Dermis blood vessel endothelial cell (primary cell): ENCODE measurements at regions not wholly inside any gene's neighbourhood (a gene's known extent, or its start where the extent isn't known, plus 50 kb on each side); places are given as distances from the start of the nearest gene placed in this dataset.
"Not testable (repeated sequence)": the region's sequence is repeated elsewhere in the genome, so short reads cannot be mapped to it uniquely, and the experiment has no call there.

Experiments
- DNase-seq: peaks from one replicate; pipeline ENCODE4 v3.0.0; 2010

DNA sequence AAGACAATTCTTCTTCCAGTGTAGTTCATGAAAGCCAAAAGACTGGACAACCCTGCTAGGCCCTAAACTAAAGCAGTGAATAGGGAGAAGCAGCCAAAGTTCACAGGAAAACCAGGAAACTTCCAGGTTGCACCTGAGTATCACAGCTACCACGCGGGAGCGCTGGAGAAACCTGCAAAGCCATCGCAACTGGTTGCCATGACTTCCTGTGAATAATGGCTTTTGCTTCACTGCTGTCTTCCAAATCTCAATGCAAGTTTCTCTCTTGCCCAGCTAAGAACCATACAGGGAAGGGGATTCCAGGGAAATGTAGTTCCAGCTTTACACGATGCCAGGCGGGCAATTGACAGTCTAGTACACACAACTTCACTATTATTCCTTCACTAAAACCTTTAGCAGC lies 114.1 kb downstream of the GXYLT1 start:
- DNase-seq: no peak

- DNase-seq: no peak
Observed at GRCh38 chr12:42027546-42027945, 117.1 kb downstream of the GXYLT1 start.

GRCh38 chr12:42024495-42024830 lies 120.2 kb downstream of the GXYLT1 start:
- DNase-seq: no peak

DNA sequence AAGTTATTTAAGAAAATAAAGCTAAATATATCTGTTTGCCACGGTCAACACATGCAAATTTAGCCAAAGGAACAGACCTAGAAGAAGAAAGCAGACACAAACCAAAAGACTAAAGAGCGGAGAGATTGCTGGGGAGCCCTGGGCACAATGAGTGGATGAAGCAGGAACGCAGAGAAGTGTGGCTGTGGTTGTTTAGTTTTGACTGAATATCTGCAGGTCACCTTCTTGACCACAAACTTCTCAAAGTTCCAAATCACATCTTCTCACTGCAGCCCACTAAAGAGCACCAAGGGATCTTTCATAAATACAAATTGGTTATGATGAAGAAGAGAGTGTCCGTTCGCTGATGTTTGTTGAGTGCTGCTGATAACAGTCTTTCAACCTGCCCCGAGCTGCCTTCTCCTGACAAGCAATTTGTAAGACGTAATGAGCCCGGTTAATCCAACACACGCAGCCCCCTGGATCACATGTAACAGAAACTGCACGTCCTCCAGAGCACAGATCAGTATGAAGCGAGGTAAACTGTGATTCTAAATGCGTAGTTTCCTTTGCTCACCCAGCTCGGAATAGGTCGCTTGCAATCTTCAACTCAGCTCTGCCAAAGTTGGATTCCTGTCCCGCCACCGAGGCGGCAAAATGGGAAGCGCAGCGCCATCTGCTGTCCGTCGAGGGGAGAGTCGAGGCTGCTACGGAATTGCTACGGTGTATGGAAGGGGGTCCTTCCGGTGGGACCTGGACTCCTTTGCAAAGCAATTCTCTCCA lies 120.8 kb downstream of the GXYLT1 start:
- peak; percentile 86 for DNase-seq

- not testable (repeated sequence) for DNase-seq
Observed at GRCh38 chr12:42021937-42022336, 122.7 kb downstream of the GXYLT1 start.

- DNase-seq: peak; percentile 96
Observed at GRCh38 chr12:42021469-42021868, 123.2 kb downstream of the GXYLT1 start.

- no peak for DNase-seq
Observed at GRCh38 chr12:42020226-42020625, 124.4 kb downstream of the GXYLT1 start.

GRCh38 chr12:42019746-42020145 lies 124.9 kb downstream of the GXYLT1 start:
- no peak for DNase-seq

DNA sequence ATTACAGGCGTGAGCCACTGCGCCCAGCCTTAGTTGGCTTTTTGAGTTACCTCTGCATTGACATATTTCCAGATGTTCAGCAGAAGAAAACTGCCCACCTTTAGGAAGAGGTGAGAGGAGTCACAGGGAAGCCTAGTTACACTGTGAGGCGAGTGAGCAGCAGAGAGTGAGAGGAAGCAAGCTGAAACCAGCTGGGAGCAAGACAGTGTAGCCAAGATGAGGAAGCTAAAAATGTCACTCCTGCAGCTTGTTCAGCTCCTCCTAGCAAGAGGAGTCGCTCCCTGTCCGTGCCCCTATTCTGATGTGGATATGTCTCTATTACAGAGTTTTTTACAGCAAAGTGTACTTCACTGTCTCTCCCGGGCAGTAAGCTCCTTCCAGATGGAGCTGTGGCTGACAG lies 127.6 kb downstream of the GXYLT1 start:
- DNase-seq: no peak

DNA sequence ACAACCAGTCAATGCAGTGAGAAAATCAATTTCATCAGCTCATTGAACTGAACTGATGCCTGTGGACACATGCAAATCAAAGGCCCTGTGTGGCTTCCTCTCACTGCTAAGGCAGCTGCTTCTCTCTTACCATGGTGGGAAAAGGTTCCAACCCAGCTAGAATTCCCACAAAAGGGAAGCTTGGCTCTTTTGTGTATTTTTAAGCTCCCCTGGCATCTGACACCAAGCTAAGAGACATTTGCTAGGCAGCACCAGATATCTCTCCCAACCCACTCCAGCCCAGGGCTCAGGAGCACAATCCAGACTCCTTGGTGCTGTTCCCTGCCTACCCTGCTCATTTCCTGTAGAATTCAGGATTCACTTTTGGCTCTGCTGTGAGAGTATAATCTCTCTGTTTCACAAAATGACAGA lies 129.6 kb downstream of the GXYLT1 start:
- DNase-seq: no peak

DNA sequence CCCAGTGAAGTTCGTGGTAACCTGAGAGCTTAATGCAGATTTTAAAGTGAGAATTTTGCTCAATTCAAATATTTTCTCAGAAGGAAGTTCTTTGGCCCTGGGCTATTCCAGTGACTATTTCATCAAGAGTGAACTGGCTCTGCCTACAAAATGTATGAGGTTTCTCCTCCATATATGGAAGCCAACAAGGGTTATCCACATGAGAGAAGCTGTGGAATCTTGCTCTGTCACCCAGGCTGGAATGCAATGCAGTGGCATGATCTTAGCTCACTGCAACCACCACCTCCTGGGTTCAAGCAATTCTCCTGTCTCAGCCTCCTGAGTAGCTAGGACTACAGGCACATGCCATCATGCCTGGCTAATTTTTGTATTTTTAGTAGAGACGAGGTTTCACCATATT lies 132.2 kb downstream of the GXYLT1 start:
- DNase-seq: not testable (repeated sequence)

DNA sequence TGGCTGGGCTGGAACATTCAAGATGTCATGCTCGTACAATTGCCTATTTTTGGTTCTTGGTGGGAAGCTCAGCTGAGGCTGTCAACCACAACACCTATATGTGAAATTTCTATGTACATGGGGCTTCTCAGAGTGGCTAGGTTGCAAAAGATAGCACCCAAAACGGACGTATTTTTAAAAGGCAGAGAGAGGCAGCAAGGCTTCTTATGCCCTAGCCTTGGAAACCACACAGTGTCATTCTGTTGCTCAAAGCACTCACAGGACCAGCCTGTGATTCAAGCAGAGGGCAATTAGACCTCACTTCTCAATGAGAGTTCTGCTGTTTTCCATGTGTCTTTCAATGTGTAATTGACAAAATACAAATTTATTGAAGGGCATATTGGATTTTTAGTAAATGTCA lies 134.0 kb downstream of the GXYLT1 start:
- no peak for DNase-seq

GRCh38 chr12:42010257-42010656 lies 134.4 kb downstream of the GXYLT1 start:
- no peak for DNase-seq

- no peak for DNase-seq
Observed at GRCh38 chr12:42008996-42009395, 135.7 kb downstream of the GXYLT1 start.

DNA sequence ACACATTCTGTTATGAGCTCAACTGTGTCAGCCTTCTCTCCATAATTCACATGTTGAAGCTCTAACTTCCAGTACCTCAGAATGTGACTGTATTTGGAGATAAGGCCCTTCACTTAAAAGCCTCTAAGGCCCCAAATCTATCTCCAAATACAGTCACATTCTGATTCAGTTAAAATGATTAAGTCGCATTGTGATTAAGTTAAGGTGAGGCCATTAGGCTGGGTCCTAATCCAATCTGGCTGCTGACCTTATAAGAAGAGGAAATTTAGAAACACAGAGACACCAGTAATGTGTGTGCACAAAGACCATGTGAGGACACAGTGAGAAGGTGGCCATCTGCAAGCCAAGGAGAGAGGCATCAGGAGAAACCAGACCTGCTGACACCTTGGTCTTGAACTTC lies 141.6 kb downstream of the GXYLT1 start:
- DNase-seq: no peak

DNA sequence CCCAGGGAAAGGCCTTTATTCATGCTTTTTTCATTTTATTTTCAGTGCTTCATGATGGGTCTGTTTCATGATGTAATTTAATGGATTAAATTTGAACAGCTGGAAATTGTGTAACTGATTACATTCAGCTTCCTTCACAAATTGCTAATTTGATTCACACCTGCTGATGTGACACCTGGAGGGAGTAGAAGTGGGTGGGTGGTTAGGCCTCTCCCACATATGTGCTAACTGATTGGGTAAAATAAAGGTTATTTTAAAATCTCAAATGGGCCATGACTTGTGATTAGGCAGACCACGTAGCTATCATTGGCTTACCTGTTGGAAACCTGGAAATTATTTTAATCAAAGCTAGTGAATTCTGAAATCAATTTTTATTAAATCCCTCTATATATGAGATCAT lies 142.1 kb downstream of the GXYLT1 start:
- no peak for DNase-seq

DNA sequence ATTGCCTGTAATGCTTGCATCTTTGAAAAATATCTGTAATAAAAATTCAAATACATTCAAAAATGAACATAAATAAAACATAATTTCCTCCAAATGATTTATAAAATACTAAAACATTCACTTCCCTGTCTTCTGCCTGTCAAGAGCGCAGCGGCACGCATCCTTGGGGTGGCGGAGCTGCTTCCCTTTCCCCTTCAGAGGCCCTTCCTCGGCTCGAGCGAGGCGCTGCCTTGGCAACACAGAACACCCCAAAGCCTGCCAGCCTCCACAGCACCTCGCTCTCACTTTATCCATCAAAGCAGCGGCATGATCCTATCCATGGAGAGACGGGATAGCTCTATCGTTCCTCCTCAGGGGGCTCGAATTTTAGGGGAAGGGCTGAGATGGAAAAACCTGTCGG lies 146.2 kb downstream of the GXYLT1 start:
- DNase-seq: no peak

DNA sequence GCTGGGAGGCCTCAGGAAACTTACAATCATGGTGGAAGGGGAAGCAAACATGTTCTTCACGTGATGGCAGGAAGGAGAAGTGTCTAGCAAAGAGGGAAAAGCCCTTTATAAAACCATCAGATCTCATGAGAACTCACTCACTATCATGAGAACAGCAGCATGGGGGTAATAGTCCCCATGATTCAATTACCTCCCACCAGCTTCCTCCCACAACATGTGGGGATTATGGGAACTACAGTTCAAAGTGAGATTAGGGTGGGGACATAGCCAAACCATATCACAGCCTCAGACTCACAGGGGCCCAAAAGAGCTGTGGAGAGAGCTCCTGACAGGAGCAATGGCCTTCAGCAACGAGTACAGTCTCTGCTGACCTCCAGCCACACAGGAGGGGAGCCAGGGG lies 151.4 kb downstream of the GXYLT1 start:
- no peak for DNase-seq

DNA sequence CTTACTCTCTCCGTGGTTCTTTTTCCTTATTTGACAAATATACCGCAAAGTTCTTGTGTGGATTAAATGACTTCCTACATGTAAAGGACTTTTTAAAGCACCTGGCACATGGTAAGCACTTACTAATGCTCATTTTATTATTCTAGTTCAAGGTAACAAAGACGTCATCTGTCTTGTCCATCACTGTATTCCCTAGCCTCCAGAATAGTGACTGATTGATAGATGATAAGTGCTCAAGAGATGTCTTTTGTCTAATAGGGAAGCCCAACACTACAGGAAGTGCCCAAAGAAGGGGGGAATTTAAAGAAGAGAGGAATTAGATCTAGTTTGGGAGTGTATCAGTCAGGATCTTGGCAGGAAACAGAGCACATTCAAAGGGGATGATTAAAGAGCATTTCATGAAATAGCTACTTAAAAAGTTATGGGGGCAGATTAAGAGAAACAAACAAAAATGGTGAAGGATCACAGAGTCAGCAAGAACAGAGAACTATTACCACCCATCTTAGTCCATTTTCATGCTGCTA lies 151.9 kb downstream of the GXYLT1 start:
- DNase-seq: no peak

DNA sequence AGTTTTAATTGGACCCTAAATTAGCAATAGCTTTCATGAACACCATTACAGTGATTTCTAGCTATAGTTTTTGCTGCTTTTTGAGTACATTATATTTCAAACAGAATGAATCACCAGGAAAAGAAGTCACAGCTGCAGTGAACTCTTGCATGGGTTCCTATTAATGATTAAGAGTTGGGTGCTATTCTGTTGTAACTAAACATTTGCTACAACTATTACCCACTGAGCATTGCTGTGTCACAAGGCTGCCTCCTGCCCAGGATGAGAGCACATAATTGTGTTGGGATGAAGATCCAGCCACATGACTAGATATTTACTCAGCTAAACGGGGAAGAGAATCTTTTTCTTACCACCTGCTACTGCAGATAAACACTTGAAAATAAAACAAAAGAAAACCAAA lies 152.7 kb downstream of the GXYLT1 start:
- no peak for DNase-seq

- no peak for DNase-seq
Observed at GRCh38 chr12:41988715-41989114, 156.0 kb downstream of the GXYLT1 start.

- not testable (repeated sequence) for DNase-seq
Observed at GRCh38 chr12:41986513-41986912, 158.2 kb downstream of the GXYLT1 start.

DNA sequence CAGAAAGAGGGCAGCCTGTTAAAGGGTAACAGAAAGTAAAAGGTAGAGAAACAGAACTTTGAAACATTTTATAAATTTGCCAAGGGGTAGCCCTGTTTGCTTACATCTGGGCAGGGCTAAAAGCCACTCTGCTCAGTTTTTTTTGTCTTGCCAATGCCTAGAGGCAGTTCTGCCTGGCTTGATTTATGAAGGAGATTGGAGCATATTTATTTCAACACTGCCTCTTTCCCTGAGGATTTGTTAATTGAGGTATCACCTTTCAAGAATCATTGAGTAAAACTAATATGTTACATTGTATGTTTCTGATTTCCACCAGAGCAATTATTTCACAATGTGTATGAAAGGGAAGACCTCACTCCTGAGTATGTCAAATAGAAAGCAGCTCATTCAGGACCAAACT lies 160.8 kb downstream of the GXYLT1 start:
- DNase-seq: no peak

- DNase-seq: no peak
Observed at GRCh38 chr12:41983394-41983793, 161.3 kb downstream of the GXYLT1 start.

DNA sequence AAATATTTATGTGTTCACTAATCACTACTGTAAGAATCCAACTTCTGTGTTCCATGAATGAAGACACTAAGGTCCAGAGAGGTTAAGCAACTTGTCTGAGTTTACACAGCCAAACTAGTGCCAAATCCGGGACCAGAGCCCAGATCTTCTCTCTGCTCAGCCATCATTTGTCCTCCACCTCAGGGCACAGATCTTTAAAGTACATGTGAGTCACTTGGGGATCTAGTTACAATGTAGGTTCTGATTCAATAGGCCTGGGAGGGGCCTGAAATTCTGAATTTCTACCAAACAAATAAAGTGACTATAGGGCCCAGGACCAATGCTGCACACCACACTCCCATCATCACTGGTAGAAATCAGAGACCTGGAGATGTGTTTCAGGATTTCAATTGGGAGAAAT lies 162.9 kb downstream of the GXYLT1 start:
- no peak for DNase-seq
